Fibroblast of skin of back (primary cell): ENCODE measurements at regions not wholly inside any gene's neighbourhood (a gene's known extent, or its start where the extent isn't known, plus 50 kb on each side); places are given as distances from the start of the nearest gene placed in this dataset.

Source experiments
- DNase-seq: peaks from one replicate; pipeline ENCODE4 v3.0.0-alpha.2; 2013

- no peak for DNase-seq
Measured at GRCh38 chr3:88586121-88586640, 436.4 kb downstream of the C3orf38 start.

- DNase-seq: peak; percentile 5
Measured at GRCh38 chr3:88589138-88589537, 439.4 kb downstream of the C3orf38 start.

GRCh38 chr3:88595026-88595425, 445.3 kb downstream of the C3orf38 start:
- peak; percentile 8 for DNase-seq

- DNase-seq: peak; percentile 48
Measured at GRCh38 chr3:88596451-88596850, 446.7 kb downstream of the C3orf38 start.

GRCh38 chr3:88610820-88611219, 461.1 kb downstream of the C3orf38 start:
- no peak for DNase-seq

GRCh38 chr3:88611826-88612326, 462.1 kb downstream of the C3orf38 start:
- DNase-seq: peak; percentile 9

- no peak for DNase-seq
Measured at GRCh38 chr3:88616413-88616812, 466.7 kb downstream of the C3orf38 start.

- DNase-seq: no peak
Measured at GRCh38 chr3:88617283-88617682, 467.5 kb downstream of the C3orf38 start.

- DNase-seq: no peak
Measured at GRCh38 chr3:88618021-88618645, 468.4 kb downstream of the C3orf38 start.

GRCh38 chr3:88621586-88621985, 471.8 kb downstream of the C3orf38 start:
- no peak for DNase-seq

GRCh38 chr3:88623709-88624108, 473.9 kb downstream of the C3orf38 start:
- DNase-seq: no peak

GRCh38 chr3:88626456-88627120, 476.8 kb downstream of the C3orf38 start:
- no peak for DNase-seq

GRCh38 chr3:88628901-88629300, 478.5 kb upstream of the EPHA3 start:
- DNase-seq: no peak

- DNase-seq: no peak
Measured at GRCh38 chr3:88632226-88632625, 475.2 kb upstream of the EPHA3 start.

GRCh38 chr3:88640581-88640980, 466.8 kb upstream of the EPHA3 start:
- no peak for DNase-seq

- DNase-seq: peak; percentile 6
Measured at GRCh38 chr3:88641033-88641604, 466.3 kb upstream of the EPHA3 start.

GRCh38 chr3:88657459-88657858, 450.0 kb upstream of the EPHA3 start:
- DNase-seq: no peak

- DNase-seq: no peak
Measured at GRCh38 chr3:88661433-88661824, 446.0 kb upstream of the EPHA3 start.

GRCh38 chr3:88668180-88668579, 439.2 kb upstream of the EPHA3 start:
- no peak for DNase-seq

- DNase-seq: no peak
Measured at GRCh38 chr3:88671573-88671972, 435.8 kb upstream of the EPHA3 start.

GRCh38 chr3:88677298-88677697, 430.1 kb upstream of the EPHA3 start:
- DNase-seq: no peak

- DNase-seq: no peak
Measured at GRCh38 chr3:88678747-88679146, 428.7 kb upstream of the EPHA3 start.

GRCh38 chr3:88690287-88690686, 417.1 kb upstream of the EPHA3 start:
- DNase-seq: no peak

- no peak for DNase-seq
Measured at GRCh38 chr3:88691081-88691480, 416.3 kb upstream of the EPHA3 start.
